ENCODE measurements at regions not wholly inside any gene's neighbourhood (a gene's known extent, or its start where the extent isn't known, plus 50 kb on each side); places are given as distances from the start of the nearest gene placed in this dataset.

- TF ChIP-seq CTCF (IDR thresholded peaks at IDR 0.05) (no peak), POLR2A (IDR thresholded peaks at IDR 0.05) (no peak)
Observed at GRCh38 chr9:29213417-29214153, 1640.3 kb upstream of the C9orf72 start, which contains the start of gene LINGO2.
